H1 (cell line): ENCODE measurements at regions not wholly inside any gene's neighbourhood (a gene's known extent, or its start where the extent isn't known, plus 50 kb on each side); places are given as distances from the start of the nearest gene placed in this dataset.

Experiments
- ASH2L ChIP-seq: fragments of 200-600, 300-600 bp; sonication (generic); IDR thresholded peaks from one replicate; pipeline ENCODE4 v1.7.1; 2017; ENCODE audit warnings: low read length
- BACH1 ChIP-seq: IDR thresholded peaks from 2 replicates; pipeline ENCODE4 v1.6.1; 2012; ENCODE audit warnings: low read length, improper control_type of control experiment
- EGR1 ChIP-seq: IDR thresholded peaks from 2 replicates; pipeline ENCODE4 v1.6.1; 2011; ENCODE audit warnings: low read depth, low read length, borderline replicate concordance
- HDAC2 ChIP-seq, 2 experiments: fragments of 300-600 bp in 1 of 2; sonication (generic) in 1 of 2; IDR thresholded peaks; 2 replicates each; pipeline ENCODE4 v1.6.1; 2011 to 2012; ENCODE audit warnings: low read depth in 2 of 2, low read length in 2 of 2, mild to moderate bottlenecking in 2 of 2, moderate library complexity in 2 of 2, borderline replicate concordance in 1 of 2, inconsistent platforms in 1 of 2
- MAFK ChIP-seq: IDR thresholded peaks from 2 replicates; pipeline ENCODE4 v1.6.1; 2012; ENCODE audit warnings: low read depth, mild to moderate bottlenecking, improper control_type of control experiment, low read length
- POLR2AphosphoS5 ChIP-seq: IDR thresholded peaks from 2 replicates; pipeline ENCODE4 v1.6.1; 2011; ENCODE audit warnings: low read depth, low read length
- POU5F1 ChIP-seq: IDR thresholded peaks from 2 replicates; pipeline ENCODE4 v1.6.1; 2011; ENCODE audit warnings: low read depth, mild to moderate bottlenecking, low read length, moderate library complexity
- SIN3A ChIP-seq, 2 experiments: IDR thresholded peaks in 1 of 2; conservative IDR thresholded peaks in 1 of 2; 2 replicates each; pipeline ENCODE4 v1.6.1; 2011 to 2012; ENCODE audit warnings: low read length in 2 of 2, improper control_type of control experiment in 1 of 2, low read depth in 1 of 2, mild to moderate bottlenecking in 1 of 2
- TCF12 ChIP-seq: IDR thresholded peaks from 2 replicates; pipeline ENCODE4 v1.6.1; 2011; ENCODE audit warnings: low read depth, mild to moderate bottlenecking, low read length
- ZNF274 ChIP-seq: IDR thresholded peaks from 2 replicates; pipeline ENCODE4 v1.7.0; 2012; ENCODE audit warnings: low read length, borderline replicate concordance; ENCODE audit errors: extremely low read depth

DNA sequence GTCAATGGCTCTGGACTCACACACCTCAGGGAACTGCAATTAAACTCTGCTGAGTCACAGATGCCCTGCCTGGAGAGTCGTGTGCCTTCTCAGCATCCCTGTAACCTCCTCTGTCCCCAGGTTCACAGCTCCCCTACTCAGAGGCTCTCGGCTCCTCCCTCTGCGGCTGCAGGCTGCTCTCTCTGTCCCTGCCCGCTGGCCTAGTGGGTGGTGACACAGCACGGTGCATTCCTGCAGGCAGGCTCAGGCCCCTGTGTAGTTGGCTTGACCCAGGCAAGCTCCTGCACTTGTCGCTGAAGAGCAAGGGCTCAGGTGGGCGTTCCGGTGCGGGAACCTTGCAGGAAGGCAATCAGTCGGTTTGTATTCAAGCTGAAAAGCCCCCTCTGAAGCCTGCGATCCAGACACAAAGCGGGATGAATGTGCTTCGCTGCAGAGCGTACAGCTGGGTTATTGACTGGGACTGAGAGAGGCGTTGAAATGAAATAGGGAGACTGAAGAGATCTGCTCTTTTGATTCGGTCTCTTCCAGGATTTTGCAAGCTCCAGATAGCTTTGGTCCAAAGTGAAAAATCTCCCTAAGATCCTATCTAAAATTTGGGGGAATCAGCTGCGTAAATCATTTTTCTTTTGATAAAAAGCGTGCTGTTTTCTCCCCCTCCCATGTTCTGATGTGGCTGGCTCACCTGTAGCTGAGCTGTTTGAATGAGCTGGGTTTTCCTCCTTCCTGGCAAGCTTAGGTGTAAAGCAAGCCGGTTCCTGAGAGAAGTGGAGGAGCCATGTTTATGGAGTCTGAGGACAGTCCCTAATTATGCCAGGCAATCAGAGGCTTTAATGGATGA lies 208.7 kb upstream of the PHYHIPL start (continued):
- peak; percentile 49 to 96; a peak in 1 of 4 replicates for TF ChIP-seq HDAC2 (IDR thresholded peaks at IDR 0.05; ENCODE audit: borderline replicate concordance in 1 of 2, low read depth in 2 of 2, low read length in 2 of 2)
- TF ChIP-seq ZNF274, result no peak
- TF ChIP-seq MAFK, result peak; percentile 72
- TF ChIP-seq SIN3A (conservative IDR thresholded peaks at IDR 0.05 in 1 of 2, IDR thresholded peaks at IDR 0.05 in 1 of 2; ENCODE audit: low read depth in 1 of 2, low read length in 2 of 2), result peak in 1 of 2 experiments; percentile 66; a peak in 1 of 4 replicates
- TF ChIP-seq EGR1, result peak; percentile 25; the same call in 1 of the 2 replicates
- TF ChIP-seq POLR2AphosphoS5, result no peak; the same call in 1 of the 2 replicates
- TF ChIP-seq ASH2L, result peak; percentile 57
- TF ChIP-seq BACH1, result peak; percentile 88
- TF ChIP-seq TCF12, result 0 out of 2 replicates have a peak, but pooled peaks have one; percentile 54
- no peak for TF ChIP-seq POU5F1
- TF ChIP-seq, all 59 proteins: peak for 14
